Nucleus accumbens (tissue), 56 donors: ENCODE measurements at regions not wholly inside any gene's neighbourhood (a gene's known extent, or its start where the extent isn't known, plus 50 kb on each side); places are given as distances from the start of the nearest gene placed in this dataset.
A peak's percentile ranks its signal among the peaks of the same experiment; 100 is the strongest.

Experiments
- DNase-seq, 56 donors: peaks; one replicate each; lab custom pipeline; 2025; lab: John Stamatoyannopoulos, UW

- DNase-seq, result no peak
Measured at GRCh38 chr5:8870349-8870958, 675.4 kb downstream of the SEMA5A start.

GRCh38 chr5:8870959-8871355 lies 674.9 kb downstream of the SEMA5A start:
- DNase-seq, result no peak

GRCh38 chr5:8871446-8871845 lies 674.4 kb downstream of the SEMA5A start:
- no peak for DNase-seq

- DNase-seq, result no peak
Measured at GRCh38 chr5:8875722-8876121, 670.2 kb downstream of the SEMA5A start.

GRCh38 chr5:8879248-8879647 lies 666.6 kb downstream of the SEMA5A start:
- DNase-seq, result no peak

GRCh38 chr5:8884029-8884428 lies 661.8 kb downstream of the SEMA5A start:
- DNase-seq, result no peak

- no peak for DNase-seq
Measured at GRCh38 chr5:8892926-8893325, 652.9 kb downstream of the SEMA5A start.

GRCh38 chr5:8894031-8894430 lies 651.8 kb downstream of the SEMA5A start:
- no peak for DNase-seq

GRCh38 chr5:8895062-8895461 lies 650.8 kb downstream of the SEMA5A start:
- no peak for DNase-seq

- DNase-seq, result no peak
Measured at GRCh38 chr5:8895599-8895998, 650.3 kb downstream of the SEMA5A start.

GRCh38 chr5:8897316-8897715 lies 648.6 kb downstream of the SEMA5A start:
- no peak for DNase-seq

GRCh38 chr5:8905021-8905420 lies 640.9 kb downstream of the SEMA5A start:
- DNase-seq, result peak in 1 of 56 donors; percentile 11

- no peak for DNase-seq
Measured at GRCh38 chr5:8906303-8906967, 639.4 kb downstream of the SEMA5A start.

GRCh38 chr5:8907168-8907868 lies 638.6 kb downstream of the SEMA5A start:
- DNase-seq, result no peak

- DNase-seq, result peak in 2 of 56 donors; percentile 1 to 3
Measured at GRCh38 chr5:8908055-8908683, 637.7 kb downstream of the SEMA5A start.

- DNase-seq, result no peak
Measured at GRCh38 chr5:8912106-8912505, 633.8 kb downstream of the SEMA5A start.

- no peak for DNase-seq
Measured at GRCh38 chr5:8913522-8913921, 632.4 kb downstream of the SEMA5A start.

GRCh38 chr5:8919096-8919495 lies 626.8 kb downstream of the SEMA5A start:
- no peak for DNase-seq

- no peak for DNase-seq
Measured at GRCh38 chr5:8923526-8923925, 622.3 kb downstream of the SEMA5A start.

- DNase-seq, result no peak
Measured at GRCh38 chr5:8924054-8924793, 621.7 kb downstream of the SEMA5A start.

GRCh38 chr5:8930021-8930420 lies 615.9 kb downstream of the SEMA5A start:
- no peak for DNase-seq
